Brain microvascular endothelial cell (primary cell): ENCODE measurements at regions not wholly inside any gene's neighbourhood (a gene's known extent, or its start where the extent isn't known, plus 50 kb on each side); places are given as distances from the start of the nearest gene placed in this dataset.
"Not testable (repeated sequence)": the region's sequence is repeated elsewhere in the genome, so short reads cannot be mapped to it uniquely, and the experiment has no call there.

Source experiments
- DNase-seq: peaks from one replicate; pipeline ENCODE4 v3.0.0-alpha.2; 2020
- H3K27ac ChIP-seq: fragments of 250-450 bp; sonication (Bioruptor Pico); 2 replicates; pipeline ENCODE4 v1.5.1; 2020; ENCODE audit warnings: mild to moderate bottlenecking, moderate library complexity
- H3K27me3 ChIP-seq: fragments of 250-450 bp; sonication (Bioruptor Pico); replicated peaks from 2 replicates; pipeline ENCODE4 v1.5.1; 2020; ENCODE audit warnings: mild to moderate bottlenecking
- H3K36me3 ChIP-seq: fragments of 250-450 bp; sonication (Bioruptor Pico); replicated peaks from 2 replicates; pipeline ENCODE4 v1.5.1; 2020; ENCODE audit warnings: mild to moderate bottlenecking
- H3K4me3 ChIP-seq: 2 replicates; pipeline ENCODE4 v1.5.1; 2011; ENCODE audit warnings: low read depth, mild to moderate bottlenecking, control low read depth, low read length, moderate library complexity
- in situ Hi-C: cut with HindIII; loops from 2 replicates; pipeline ENCODE4 v1.10.0; 2017; ENCODE audit warnings: low sequenced_read_pairs, low pct_ligation_motif_present
- TF ChIP-seq, protein P1 (sequence below): IDR thresholded peaks from 2 replicates; pipeline ENCODE4 v1.5.1; 2011; ENCODE audit warnings: low read depth, mild to moderate bottlenecking, moderate library complexity, low read length, control low read depth, inconsistent platforms; ENCODE audit errors: missing control alignments

DNA sequence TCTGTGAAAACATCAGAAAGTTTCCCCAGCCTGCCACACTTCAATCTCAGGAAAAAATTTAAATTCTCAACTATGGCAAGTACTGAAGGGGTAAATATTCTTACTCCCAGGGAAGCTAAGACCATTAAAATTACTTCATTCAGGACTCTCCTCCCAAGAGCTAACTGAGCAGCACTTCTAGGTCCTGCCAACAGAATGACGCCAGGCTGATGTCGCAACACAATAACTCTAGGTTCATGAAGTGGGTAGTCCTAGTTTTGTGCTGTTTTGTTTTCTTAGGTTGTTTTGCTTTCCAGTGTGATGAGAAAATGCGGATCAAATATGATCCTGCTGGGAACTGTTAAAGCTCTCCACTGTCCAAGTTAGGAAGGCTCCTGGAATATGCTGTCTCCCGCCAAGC lies 180.0 kb downstream of the NKX6-1 start:
- Histone ChIP-seq H3K36me3 (no peaks in the 10 kb centered on the region), H3K27ac (no peak overlapping the region), H3K27me3 (no peaks in the 10 kb centered on the region), H3K4me3 (no peak overlapping the region)
- TF ChIP-seq, protein P1, sequence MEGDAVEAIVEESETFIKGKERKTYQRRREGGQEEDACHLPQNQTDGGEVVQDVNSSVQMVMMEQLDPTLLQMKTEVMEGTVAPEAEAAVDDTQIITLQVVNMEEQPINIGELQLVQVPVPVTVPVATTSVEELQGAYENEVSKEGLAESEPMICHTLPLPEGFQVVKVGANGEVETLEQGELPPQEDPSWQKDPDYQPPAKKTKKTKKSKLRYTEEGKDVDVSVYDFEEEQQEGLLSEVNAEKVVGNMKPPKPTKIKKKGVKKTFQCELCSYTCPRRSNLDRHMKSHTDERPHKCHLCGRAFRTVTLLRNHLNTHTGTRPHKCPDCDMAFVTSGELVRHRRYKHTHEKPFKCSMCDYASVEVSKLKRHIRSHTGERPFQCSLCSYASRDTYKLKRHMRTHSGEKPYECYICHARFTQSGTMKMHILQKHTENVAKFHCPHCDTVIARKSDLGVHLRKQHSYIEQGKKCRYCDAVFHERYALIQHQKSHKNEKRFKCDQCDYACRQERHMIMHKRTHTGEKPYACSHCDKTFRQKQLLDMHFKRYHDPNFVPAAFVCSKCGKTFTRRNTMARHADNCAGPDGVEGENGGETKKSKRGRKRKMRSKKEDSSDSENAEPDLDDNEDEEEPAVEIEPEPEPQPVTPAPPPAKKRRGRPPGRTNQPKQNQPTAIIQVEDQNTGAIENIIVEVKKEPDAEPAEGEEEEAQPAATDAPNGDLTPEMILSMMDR: no peak
- in situ Hi-C loops: no loop called here
- DNase-seq: peak; percentile 12

DNA sequence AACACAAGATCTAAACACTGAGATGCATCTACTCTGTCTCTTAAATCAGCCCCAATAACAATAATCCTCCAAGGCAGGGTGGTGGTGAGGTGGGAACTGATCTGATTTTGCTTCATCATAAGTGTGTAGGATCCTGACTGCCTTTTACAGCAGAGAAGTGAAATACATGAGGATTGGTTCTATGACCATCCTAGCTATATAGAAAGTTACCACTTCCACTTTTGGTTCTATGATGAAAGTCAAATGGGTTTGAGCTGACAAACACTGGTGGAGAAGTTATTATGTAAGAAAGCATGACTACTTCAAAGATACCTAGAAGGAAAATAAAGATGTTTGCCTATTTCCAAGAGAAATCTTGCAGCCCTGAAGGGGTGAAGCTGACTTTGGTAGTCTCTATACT lies 181.6 kb downstream of the NKX6-1 start:
- Histone ChIP-seq H3K27me3 (no peaks in the 10 kb centered on the region), H3K27ac (no peak overlapping the region), H3K4me3 (no peak overlapping the region), H3K36me3 (no peaks in the 10 kb centered on the region)
- in situ Hi-C loops: no loop called here
- no peak for DNase-seq
- TF ChIP-seq, protein P1: no peak

DNA sequence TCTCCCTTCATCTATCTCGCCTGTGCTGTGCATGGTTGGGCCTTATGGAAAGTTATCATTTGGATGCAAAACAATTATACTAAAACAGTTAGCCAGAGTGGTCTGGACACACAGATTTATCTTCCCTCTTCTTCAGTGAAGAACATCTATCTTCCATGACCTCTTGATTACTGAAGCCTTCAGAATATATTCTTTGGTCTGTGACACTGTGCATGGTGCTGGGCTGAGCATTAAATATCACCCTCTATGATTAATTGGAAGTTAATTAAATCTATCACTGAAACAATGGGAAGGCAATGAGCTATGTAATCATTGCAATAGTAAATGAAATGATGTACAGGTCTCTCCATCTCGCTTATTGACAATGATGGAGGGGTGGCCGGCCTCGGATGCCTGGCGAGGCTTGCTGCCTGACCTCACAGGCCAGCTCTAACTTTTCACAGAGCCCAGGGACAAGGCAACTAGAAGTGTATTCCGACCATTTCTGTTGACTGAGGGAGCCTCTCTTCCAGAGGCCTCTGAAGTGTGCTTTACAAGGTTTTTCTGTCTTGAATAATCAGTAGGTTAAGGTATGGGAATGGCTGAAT lies 186.6 kb downstream of the NKX6-1 start:
- Histone ChIP-seq H3K27me3 (no peaks in the 10 kb centered on the region), H3K4me3 (no peak overlapping the region), H3K36me3 (no peaks in the 10 kb centered on the region), H3K27ac (no peak overlapping the region)
- in situ Hi-C loops: no loop called here
- DNase-seq: no peak
- TF ChIP-seq, protein P1: no peak

DNA sequence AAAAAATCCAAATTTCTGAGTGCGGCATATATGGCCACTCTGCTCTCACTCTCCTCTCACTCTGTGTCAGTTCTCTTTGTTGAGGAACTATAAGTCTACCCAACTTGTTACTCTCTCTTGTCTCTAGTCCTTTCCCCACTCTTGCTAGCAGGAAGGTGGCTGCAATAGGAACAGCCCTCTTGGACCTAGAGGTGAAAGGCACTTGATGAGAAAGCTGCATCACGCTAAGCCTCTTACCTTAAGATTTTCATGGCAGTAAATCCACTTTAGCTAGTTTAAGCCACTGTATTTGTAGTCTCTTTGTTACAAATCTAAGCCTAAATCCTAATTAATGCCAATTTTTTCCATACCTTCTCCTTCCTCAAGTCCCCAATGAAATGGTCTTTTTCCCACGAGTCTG lies 189.9 kb downstream of the NKX6-1 start:
- no peak for DNase-seq
- Histone ChIP-seq H3K36me3 (no peaks in the 10 kb centered on the region), H3K4me3 (no peak overlapping the region), H3K27ac (no peak overlapping the region), H3K27me3 (no peaks in the 10 kb centered on the region)
- TF ChIP-seq, protein P1: no peak
- in situ Hi-C loops: no loop called here

DNA sequence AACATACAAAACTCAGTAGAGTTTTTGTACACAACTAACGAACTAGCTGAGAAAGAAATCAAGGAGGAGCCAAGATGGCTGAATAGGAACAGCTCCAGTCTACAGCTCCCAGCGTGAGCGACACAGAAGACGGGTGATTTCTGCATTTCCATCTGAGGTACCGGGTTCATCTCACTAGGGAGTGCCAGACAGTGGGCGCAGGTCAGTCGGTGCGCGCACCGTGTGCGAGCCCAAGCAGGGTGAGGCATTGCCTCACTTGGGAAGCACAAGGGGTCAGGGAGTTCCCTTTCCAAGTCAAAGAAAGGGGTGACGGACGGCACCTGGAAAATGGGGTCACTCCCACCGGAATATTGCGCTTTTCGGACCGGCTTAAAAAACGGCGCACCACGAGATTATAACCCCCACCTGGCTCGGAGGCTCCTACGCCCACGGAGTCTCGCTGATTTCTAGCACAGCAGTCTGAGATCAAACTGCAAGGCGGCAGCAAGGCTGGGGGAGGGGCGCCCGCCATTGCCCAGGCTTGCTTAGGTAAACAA lies 200.3 kb downstream of the NKX6-1 start:
- H3K36me3 ChIP-seq, H3K4me3 ChIP-seq, H3K27me3 ChIP-seq, in situ Hi-C loops, H3K27ac ChIP-seq, DNase-seq: not testable (repeated sequence)

DNA sequence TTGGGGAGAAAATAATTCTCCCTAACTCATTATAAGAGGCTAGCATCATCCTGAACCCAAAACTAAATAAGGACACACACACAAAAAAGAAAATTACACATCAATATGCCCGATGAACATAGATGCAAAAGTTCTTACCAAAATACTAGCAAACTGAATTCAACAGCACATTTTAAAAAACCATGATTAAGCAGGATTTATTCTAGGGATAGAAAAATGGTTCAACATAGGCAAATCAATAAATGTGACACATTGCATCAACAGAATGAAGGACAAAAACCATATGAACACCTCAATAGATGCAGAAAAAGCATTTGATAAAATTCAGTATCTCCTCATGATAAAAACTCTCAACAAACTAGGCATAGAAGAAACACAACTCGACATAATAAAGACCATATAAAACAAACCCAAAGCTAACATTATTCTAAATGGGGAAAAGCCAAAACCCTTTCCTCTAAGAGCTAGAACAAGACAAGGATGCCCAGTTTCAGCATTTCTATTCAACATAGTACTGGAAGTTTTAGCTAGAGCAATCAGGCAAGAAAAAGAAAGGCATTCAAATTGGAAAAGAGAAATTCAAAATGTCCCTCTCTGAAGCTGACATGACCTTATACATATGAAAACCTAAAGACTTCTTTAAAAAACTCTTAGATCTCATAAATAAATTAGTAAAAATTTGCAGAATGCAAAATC lies 200.9 kb downstream of the NKX6-1 start:
- TF ChIP-seq, protein P1: no peak
- Histone ChIP-seq H3K4me3 (no peak overlapping the region), H3K27me3 (no peaks in the 10 kb centered on the region), H3K27ac (no peak overlapping the region), H3K36me3 (no peaks in the 10 kb centered on the region)
- DNase-seq: no peak
- in situ Hi-C loops: no loop called here
